PFSK-1 (cell line): ENCODE measurements at regions not wholly inside any gene's neighbourhood (a gene's known extent, or its start where the extent isn't known, plus 50 kb on each side); places are given as distances from the start of the nearest gene placed in this dataset.

Experiments
- FOXP2 ChIP-seq: optimal IDR thresholded peaks from 2 replicates; pipeline ENCODE3; 2011; ENCODE audit warnings: borderline replicate concordance, control low read depth, inconsistent platforms; ENCODE audit not compliant: insufficient read depth; ENCODE audit errors: extremely low read length, extremely low read depth
- POLR2AphosphoS5 ChIP-seq: IDR thresholded peaks from 2 replicates; pipeline ENCODE4 v1.6.1; 2012; ENCODE audit warnings: low read depth, mild to moderate bottlenecking, control low read depth, low read length, moderate library complexity
- SIN3A ChIP-seq: IDR thresholded peaks from 2 replicates; pipeline ENCODE4 v1.6.1; 2012; ENCODE audit warnings: mild to moderate bottlenecking, low read length, moderate library complexity, borderline replicate concordance; ENCODE audit not compliant: insufficient read depth
- TAF1 ChIP-seq: IDR thresholded peaks from 2 replicates; pipeline ENCODE4 v1.6.1; 2012; ENCODE audit warnings: low read length, control low read depth, borderline replicate concordance; ENCODE audit not compliant: insufficient read depth
- TF ChIP-seq, protein P1 (sequence below), 2 experiments: IDR thresholded peaks; 2 replicates each; pipeline versions ENCODE4 v1.6.1 to v1.8.0; 2011 to 2012; ENCODE audit warnings: low read depth in 2 of 2, low read length in 2 of 2, control low read depth in 1 of 2, inconsistent platforms in 1 of 2, mild to moderate bottlenecking in 1 of 2, moderate library complexity in 1 of 2; ENCODE audit not compliant: insufficient read depth in 1 of 2

DNA sequence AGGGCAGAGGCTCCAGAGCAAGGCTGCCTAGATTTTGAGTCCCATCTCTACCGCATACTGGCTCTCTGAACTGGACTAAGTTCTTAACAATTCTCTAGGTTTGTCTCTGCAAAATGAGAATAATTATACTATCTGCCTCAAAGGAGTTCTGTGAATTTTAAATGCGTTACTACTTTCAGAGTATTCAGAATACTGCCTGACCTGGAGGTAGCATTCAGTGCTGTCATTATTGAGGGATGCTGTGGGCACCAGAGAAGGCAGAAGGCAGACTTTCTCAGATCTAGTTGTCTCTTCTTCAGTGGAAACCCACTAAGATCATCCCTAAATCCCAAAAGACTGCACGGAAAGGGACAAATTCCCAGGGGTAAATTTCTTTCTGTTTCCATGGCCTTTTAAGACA, 147.4 kb upstream of the RORA start:
- no peak for TF ChIP-seq POLR2AphosphoS5
- TF ChIP-seq, protein P1, sequence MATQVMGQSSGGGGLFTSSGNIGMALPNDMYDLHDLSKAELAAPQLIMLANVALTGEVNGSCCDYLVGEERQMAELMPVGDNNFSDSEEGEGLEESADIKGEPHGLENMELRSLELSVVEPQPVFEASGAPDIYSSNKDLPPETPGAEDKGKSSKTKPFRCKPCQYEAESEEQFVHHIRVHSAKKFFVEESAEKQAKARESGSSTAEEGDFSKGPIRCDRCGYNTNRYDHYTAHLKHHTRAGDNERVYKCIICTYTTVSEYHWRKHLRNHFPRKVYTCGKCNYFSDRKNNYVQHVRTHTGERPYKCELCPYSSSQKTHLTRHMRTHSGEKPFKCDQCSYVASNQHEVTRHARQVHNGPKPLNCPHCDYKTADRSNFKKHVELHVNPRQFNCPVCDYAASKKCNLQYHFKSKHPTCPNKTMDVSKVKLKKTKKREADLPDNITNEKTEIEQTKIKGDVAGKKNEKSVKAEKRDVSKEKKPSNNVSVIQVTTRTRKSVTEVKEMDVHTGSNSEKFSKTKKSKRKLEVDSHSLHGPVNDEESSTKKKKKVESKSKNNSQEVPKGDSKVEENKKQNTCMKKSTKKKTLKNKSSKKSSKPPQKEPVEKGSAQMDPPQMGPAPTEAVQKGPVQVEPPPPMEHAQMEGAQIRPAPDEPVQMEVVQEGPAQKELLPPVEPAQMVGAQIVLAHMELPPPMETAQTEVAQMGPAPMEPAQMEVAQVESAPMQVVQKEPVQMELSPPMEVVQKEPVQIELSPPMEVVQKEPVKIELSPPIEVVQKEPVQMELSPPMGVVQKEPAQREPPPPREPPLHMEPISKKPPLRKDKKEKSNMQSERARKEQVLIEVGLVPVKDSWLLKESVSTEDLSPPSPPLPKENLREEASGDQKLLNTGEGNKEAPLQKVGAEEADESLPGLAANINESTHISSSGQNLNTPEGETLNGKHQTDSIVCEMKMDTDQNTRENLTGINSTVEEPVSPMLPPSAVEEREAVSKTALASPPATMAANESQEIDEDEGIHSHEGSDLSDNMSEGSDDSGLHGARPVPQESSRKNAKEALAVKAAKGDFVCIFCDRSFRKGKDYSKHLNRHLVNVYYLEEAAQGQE (IDR thresholded peaks at IDR 0.05; ENCODE audit: insufficient read depth in 1 of 2, low read depth in 2 of 2, low read length in 2 of 2) = no peak
- TF ChIP-seq FOXP2 = no peak
- no peak for TF ChIP-seq SIN3A
- TF ChIP-seq TAF1 = no peak
